ENCODE measurements at regions not wholly inside any gene's neighbourhood (a gene's known extent, or its start where the extent isn't known, plus 50 kb on each side); places are given as distances from the start of the nearest gene placed in this dataset.

DNA sequence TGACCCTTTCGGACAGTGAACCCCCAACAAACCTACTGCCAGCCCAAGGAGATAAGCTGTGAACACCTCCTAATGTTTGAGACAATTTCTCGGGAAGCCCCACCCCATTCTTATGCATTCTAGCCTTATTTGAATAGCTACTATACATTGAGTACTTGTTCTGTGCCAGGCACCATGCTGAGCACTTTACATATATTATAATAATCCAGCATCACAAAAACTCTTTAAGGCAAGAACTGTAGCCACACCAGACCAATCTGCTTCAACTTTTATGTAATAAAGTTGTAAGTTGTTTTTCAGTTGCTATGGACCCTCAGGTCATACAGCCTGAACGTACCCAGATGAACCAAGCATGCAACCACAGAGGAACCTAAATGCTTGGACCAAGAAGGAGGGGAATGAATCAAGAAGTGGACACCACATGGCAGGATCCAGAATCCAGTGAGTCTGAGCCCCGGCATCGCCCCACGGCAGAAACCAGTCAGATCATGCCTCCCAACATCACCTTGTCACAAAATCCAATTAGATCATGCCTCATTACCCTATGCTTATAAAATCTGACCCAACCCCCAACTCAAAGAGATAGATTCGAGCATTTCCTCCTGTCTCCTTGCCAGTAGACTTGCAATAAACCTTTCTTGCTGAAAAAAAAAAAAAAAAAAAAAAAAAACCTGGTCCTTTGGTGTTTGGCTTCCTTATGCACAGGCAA lies 225.0 kb downstream of the QDPR start:
- TF ChIP-seq CTCF (IDR thresholded peaks at IDR 0.05), result no peak
- Histone ChIP-seq H3K4me3 (ENCODE audit: low read depth, low read length) (no peak overlapping the region), H3K79me2 (no peaks in the 10 kb centered on the region)

DNA sequence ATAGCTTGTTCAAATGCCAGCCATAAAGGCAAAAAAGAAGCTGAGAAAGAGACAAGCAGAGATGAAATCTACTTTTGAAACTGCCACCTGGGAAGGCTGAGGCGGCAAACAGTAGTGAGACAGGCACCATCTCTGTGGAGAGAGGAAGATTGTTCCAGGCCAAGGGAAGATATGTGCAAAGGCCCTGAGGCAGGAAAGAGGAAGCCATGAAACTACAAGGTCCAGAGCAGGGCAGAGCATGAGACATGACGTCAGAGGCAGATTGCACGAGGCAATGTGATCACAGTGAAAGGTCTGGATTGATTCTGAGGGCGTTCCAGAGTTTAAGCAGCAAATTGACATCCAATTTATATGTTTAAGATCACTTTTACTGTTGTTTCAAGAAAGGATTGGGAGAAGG lies 226.1 kb downstream of the QDPR start:
- no peak overlapping the region for H2AFZ ChIP-seq
- no peak overlapping the region for H3K27ac ChIP-seq
- H3K4me3 ChIP-seq (ENCODE audit: low read depth, low read length), result no peak overlapping the region
- H3K4me1 ChIP-seq, result no peaks in the 10 kb centered on the region
- H3K36me3 ChIP-seq (ENCODE audit: control insufficient read depth, insufficient read depth, low read length), result no peaks in the 10 kb centered on the region
- no peaks in the 10 kb centered on the region for H3K9me3 ChIP-seq (ENCODE audit: control insufficient read depth, low read length)
- H3K4me2 ChIP-seq (ENCODE audit: low read length), result no peak overlapping the region
- no peaks in the 10 kb centered on the region for H3K27me3 ChIP-seq (ENCODE audit: control insufficient read depth, insufficient read depth, low read length)
- no peaks in the 10 kb centered on the region for H3K79me2 ChIP-seq
- TF ChIP-seq CTCF (IDR thresholded peaks at IDR 0.05), result no peak
- no peak overlapping the region for H3K9ac ChIP-seq

More for the DNA sequence above, 225.0 kb downstream of the QDPR start:
- Histone ChIP-seq H3K4me2 (ENCODE audit: low read length) (no peak overlapping the region), H3K27ac (no peak overlapping the region), H2AFZ (no peak overlapping the region), H3K36me3 (ENCODE audit: control insufficient read depth, insufficient read depth, low read length) (no peaks in the 10 kb centered on the region), H3K9ac (no peak overlapping the region), H3K9me3 (ENCODE audit: control insufficient read depth, low read length) (no peaks in the 10 kb centered on the region), H3K4me1 (no peaks in the 10 kb centered on the region), H3K27me3 (ENCODE audit: control insufficient read depth, insufficient read depth, low read length) (no peaks in the 10 kb centered on the region)

DNA sequence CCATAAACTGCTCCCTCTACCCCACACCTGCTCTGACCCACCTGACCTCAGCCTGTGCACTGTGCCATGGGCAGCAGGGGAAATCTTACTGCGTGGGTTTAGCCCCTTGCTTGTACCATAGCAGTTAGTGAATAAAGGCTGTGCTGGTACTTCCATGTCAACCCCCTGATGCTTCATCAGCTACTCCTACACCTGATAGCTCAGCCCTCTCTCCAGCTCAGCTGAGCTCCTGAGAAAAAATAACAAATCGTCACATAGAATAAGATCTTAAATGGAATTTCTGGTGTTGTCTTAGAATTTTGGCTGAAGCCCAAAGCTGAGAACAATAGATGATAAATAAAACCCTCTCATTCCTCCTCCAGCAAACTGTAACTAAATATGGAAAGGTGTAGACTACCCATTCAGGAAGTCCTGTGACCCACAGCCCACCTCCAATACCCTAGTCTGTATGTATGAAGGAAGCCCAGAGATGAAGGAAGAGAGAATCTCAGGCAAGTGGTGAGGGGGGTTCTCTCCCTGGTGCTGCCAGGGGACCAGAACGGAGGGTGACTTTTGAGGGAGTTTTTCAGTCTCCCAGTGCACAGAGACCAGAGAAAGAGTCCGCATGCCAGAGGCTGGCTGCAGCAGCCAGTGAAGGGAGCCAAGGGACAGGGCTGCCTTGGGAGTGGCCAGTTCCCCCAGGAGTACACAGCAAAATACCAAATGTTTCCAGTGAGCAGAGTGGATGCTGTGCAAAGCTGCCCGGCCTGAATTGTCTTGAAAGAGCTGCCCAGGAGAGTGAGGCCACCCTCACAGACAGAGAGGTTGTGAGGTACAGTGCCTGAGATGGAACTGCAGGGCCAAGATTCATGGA lies 227.3 kb downstream of the QDPR start:
- H3K79me2 ChIP-seq, result no peaks in the 10 kb centered on the region
- H3K9me3 ChIP-seq (ENCODE audit: control insufficient read depth, low read length), result no peaks in the 10 kb centered on the region
- no peak overlapping the region for H3K4me3 ChIP-seq (ENCODE audit: low read depth, low read length)
- no peaks in the 10 kb centered on the region for H3K27me3 ChIP-seq (ENCODE audit: control insufficient read depth, insufficient read depth, low read length)
- no peak overlapping the region for H3K9ac ChIP-seq
- H3K36me3 ChIP-seq (ENCODE audit: control insufficient read depth, insufficient read depth, low read length), result no peaks in the 10 kb centered on the region
- no peak overlapping the region for H3K4me2 ChIP-seq (ENCODE audit: low read length)
- no peak for TF ChIP-seq CTCF (IDR thresholded peaks at IDR 0.05)
- no peak overlapping the region for H2AFZ ChIP-seq
- H3K4me1 ChIP-seq, result no peaks in the 10 kb centered on the region
- H3K27ac ChIP-seq, result no peak overlapping the region

DNA sequence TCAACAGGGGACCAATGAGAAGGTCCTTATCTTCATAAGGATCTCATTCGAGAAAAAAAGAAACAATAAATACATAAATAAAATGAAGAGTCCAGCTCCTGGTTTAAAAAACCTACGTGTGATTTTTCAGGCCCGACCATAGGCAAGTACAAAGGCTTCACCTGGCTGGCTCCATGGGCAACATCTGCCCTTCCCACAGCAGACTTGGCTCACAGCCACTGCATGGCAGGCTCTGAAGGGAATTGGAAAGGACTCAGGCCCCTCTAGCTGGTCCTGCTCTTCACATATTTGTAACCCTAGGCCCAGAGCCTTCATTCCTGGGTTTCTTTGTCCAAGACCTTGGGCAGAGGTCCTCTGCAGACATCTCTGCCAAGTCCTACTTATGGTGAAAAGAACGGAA lies 228.1 kb downstream of the QDPR start:
- H3K4me1 ChIP-seq, result no peaks in the 10 kb centered on the region
- H3K4me2 ChIP-seq (ENCODE audit: low read length), result no peak overlapping the region
- no peak overlapping the region for H3K4me3 ChIP-seq (ENCODE audit: low read depth, low read length)
- H3K9me3 ChIP-seq (ENCODE audit: control insufficient read depth, low read length), result no peaks in the 10 kb centered on the region
- H2AFZ ChIP-seq, result no peak overlapping the region
- H3K27ac ChIP-seq, result no peak overlapping the region
- no peaks in the 10 kb centered on the region for H3K36me3 ChIP-seq (ENCODE audit: control insufficient read depth, insufficient read depth, low read length)
- no peak overlapping the region for H3K9ac ChIP-seq
- no peaks in the 10 kb centered on the region for H3K27me3 ChIP-seq (ENCODE audit: control insufficient read depth, insufficient read depth, low read length)
- TF ChIP-seq CTCF (IDR thresholded peaks at IDR 0.05), result no peak
- no peaks in the 10 kb centered on the region for H3K79me2 ChIP-seq
